Bone marrow (tissue), 2 donors: ENCODE measurements at regions not wholly inside any gene's neighbourhood (a gene's known extent, or its start where the extent isn't known, plus 50 kb on each side); places are given as distances from the start of the nearest gene placed in this dataset.
"Not testable (repeated sequence)": the region's sequence is repeated elsewhere in the genome, so short reads cannot be mapped to it uniquely, and the experiment has no call there.

Experiments used
- DNase-seq, 2 donors: peaks; one replicate each; lab custom pipeline; 2025; lab: John Stamatoyannopoulos, UW

DNA sequence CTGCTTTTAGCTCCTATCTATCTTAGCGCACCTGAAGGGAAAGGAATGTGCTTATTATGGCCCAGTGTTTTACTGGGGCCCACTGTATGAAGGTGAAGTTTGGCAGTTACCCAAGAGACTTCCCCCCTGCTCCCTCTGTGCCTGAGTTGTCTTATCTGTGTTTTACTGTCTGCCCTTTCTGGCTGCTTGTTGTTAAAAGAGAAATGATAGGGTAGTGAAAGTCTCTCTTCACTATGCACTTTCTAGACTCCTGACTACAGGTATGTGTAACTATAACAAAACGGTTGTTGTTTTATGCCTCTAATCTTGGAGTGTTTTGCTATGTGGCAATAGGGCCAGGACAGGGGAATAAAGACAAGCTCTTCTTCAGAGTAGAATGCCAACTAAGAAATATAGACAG, 326.9 kb downstream of the KIF20B start:
- DNase-seq: no peak

DNA sequence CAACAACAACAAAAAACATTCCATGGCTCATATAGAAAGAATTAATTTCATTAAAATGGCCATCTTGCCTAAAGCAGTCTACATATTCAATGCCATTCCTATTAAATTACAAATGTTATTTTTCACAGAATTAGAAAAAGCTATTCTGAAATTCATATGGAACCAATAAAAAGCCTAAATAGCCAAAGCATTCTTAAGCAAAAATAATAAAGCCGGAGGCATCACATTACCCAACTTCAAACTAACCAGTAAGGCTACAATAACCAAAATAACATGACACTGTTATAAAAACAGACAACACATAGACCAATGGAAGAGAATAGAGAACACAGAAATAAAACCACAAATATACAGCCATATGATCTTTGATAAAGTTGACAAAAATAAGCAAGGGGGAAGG, 330.4 kb downstream of the KIF20B start:
- DNase-seq: no peak

DNA sequence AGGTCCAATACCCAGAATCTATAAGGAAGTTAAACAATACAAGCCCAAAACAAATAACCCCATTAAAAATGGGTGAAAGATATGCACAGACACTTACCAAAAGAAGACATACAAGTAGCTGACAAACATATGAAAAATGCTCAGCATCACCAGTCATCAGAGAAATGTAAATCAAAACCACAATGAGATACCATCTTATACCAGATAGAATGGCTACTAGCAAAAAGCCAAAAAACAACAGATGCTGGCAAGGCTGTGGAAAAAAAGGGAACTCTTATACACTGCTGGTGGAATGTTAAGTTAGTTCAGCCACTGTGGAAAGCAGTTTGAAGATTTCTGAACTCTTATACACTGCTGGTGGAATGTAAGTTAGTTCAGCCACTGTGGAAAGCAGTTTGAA, 331.1 kb downstream of the KIF20B start:
- no peak for DNase-seq

- not testable (repeated sequence) for DNase-seq
Measured at GRCh38 chr10:90034862-90035261, 333.5 kb downstream of the KIF20B start.

DNA sequence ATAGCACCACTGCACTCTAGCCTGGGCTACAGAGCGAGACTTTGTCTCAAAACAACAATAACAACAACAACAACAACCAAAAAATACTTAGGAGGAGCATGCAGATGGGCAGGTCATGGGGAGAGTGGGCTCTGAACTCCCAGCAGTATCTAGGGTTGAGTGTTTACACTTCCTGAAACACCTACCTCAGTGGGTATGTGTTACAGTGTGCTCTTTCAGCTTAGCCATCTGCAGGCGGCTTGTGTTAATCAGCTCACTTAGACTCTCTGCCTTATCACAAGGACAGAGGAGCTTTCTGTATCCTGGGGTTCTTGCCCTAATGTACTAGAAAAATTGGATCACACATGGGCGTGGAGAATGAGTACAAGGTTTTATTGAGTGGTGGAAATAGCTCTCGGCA, 340.2 kb downstream of the KIF20B start:
- DNase-seq: no peak

GRCh38 chr10:90042075-90042474, 340.7 kb downstream of the KIF20B start:
- DNase-seq: no peak

- no peak for DNase-seq
Measured at GRCh38 chr10:90047243-90047729, 345.9 kb downstream of the KIF20B start.

GRCh38 chr10:90051053-90051452, 349.7 kb downstream of the KIF20B start:
- no peak for DNase-seq

DNA sequence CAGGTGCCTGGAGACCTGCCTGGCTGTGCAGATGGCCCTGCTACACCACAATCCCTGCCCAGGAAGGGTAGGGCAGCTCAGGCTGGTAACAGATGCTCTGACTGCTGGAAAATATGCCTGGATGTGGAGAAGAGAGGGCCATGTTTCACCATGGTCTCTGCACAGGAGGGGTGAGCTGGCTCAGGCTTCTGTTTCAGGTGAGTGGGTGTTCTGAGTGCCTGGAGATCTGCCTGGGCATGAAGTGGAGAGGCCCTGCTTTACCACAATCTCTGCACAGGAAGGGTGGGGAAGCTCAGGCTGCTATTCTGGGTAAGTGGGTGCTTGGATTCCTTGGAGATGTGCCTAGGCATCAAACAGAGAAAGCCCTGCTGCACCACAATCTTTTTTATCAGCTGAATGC, 350.1 kb downstream of the KIF20B start:
- no peak for DNase-seq

DNA sequence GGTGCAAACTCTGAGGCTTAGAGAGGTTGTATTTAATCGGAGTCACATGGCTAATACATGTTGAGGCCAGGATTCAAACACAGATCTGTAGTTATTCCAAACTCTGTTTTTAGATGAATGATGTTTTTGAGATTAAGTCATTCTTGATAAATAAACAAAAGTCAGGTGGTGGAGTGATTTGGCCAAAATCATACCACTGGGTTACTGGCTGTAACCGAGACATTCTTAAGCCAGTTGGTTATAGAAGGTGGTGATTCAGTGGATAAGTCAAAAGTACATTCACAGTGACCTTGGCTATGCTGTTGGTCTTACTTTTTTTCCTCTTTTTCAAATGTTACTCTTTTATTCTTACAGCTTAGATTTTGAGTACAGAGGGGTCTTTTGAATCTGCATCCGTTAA, 361.4 kb downstream of the KIF20B start:
- no peak for DNase-seq

DNA sequence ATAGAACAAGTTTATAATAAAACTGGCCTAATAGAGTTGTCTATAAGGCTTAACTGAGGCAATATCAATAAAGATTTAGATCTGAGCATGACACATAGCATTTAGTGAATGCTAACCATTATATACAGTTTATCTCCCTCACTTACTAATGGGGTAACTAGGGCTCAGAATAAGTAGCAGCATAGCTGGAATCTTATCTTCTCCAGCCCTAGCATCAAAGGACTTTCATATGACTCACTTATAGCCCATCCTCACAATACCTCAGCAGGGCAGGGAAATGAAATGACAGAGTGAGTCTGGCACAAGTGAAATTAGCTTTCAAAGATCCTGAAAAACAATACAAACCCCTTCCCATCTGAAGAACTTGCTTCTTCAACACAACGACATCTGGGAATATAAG, 362.9 kb downstream of the KIF20B start:
- no peak for DNase-seq

- DNase-seq: no peak
Measured at GRCh38 chr10:90066435-90066834, 365.0 kb downstream of the KIF20B start.

DNA sequence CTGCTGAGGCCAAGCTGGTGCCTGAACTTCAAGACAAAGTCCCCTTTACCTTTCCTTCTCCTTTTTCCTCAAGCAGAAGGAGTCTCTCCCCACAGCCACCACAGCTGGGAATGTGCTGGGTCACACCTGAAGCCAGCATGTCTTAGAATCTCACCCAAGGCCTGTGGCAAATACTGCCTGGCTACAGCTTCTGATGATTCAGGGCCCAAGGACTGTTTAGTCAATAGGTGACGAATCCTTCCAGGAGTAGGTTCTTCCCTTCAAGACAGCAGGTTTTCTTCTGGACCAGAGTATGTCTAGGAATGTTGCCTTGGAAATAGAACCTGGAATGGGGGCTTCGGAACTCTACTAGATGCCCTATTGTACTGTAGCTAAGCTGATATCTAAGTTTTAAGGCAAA, 374.6 kb downstream of the KIF20B start:
- DNase-seq: no peak

- no peak for DNase-seq
Measured at GRCh38 chr10:90079819-90080218, 378.4 kb downstream of the KIF20B start.

- DNase-seq: not testable (repeated sequence)
Measured at GRCh38 chr10:90086606-90087190, 385.3 kb downstream of the KIF20B start.

GRCh38 chr10:90087197-90088023, 386.0 kb downstream of the KIF20B start:
- peak in 1 of 2 donors; percentile 10 for DNase-seq

DNA sequence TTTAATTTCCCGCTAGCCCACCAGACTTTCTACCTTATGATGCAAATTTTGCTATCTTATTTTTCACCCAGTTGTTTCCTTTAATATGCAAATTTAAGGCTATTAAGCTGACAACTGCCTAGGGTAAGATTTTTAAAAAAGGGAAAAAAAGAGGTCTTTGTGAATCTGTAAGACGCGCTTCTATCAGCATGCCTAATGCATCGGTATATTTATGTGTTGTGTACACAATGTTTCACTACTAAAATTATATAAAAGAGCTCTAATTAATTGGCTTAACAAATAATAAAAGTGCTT, 386.6 kb downstream of the KIF20B start:
- DNase-seq: no peak

DNA sequence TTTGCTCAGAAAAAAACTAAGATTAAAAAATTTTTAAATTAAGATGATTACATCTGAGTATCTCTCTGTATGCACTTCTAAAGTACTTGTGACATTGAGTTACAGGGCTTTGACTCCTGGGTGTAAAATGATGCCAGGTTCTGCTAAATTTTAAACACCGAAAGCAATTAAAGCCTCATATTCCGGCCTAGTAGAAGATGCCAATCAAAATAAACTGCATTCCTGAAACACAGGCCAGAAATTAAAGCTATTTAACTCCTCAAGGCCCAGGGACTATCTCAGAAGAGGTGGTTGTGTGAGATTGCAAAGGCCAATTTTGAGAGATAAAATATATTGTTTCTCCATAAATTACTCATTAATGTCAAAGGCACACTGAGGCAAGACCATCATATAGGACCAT, 388.3 kb downstream of the KIF20B start:
- no peak for DNase-seq

DNA sequence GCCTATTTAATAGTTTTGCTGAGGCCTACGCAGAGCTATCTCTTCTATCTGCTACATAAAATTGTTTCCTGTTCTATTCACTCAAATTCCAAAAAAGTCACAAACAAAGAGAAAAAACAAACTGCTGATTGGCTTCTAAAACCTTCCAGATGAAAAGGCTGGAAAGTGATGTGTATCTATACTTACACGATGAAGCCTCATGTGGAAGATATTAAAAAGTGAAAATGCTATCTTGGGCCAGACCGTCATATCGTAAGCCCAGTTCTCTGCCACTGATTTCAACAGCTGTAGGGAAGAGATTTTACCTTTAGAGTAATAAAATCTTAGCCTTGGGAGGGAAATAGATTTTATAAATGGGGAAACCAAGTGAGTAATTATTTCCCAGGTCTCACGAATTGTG, 394.8 kb downstream of the KIF20B start:
- no peak for DNase-seq

DNA sequence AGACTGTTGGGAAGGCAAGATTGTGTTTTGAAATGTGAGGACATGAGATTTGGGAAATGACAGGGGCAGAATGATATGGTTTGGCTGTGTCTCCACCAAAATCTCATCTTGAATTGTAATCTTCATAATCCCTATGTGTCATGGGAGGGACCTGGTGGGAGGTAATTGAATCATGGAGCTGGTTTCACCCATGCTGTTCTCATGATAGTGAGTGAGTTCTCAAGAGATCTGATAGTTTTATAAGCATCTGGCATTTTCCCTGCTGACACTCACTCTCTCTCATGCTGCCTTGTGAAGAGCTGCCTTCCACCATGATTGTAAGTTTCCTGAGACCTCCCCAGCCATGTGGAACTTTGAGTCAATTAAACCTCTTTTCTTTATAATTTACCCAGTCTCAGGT, 406.2 kb downstream of the KIF20B start:
- not testable (repeated sequence) for DNase-seq

DNA sequence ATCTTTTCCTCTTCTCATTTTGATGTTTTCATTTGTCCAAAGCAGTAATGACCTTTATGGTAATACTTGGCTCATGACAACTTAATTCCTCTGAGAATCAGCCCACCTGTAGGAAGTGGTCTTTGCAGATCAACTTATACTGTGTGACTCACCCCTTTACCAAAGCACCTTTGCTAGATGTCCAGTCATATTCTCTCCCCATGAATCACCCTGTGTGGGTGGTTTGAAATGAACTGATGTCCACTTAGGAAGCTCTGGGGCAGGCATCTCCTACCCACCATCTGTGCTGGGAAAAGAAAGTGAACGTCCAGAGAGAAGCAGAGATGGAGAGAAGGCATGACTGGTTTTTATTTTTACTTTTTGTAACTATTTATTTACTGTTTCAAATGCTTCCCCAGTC, 410.3 kb downstream of the KIF20B start:
- DNase-seq: no peak

DNA sequence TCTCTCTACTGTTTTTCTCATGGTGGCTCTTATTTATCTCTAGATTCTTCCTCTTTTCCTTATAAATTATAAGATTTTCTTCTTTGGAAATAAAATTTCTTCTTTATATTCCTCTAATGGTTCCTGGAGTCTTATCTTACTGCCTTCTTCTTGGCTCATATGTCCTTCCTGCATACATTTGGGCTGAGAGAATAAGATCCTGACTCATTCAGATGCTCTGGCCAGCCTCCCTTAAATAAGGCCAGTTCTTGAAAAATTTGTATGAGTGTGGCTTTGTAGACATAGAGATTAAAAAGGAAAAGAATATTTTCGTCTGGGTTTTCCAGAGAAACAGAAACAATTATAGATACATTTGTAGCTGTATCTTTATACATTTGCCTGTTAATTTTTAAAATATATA, 411.3 kb downstream of the KIF20B start:
- no peak for DNase-seq

DNA sequence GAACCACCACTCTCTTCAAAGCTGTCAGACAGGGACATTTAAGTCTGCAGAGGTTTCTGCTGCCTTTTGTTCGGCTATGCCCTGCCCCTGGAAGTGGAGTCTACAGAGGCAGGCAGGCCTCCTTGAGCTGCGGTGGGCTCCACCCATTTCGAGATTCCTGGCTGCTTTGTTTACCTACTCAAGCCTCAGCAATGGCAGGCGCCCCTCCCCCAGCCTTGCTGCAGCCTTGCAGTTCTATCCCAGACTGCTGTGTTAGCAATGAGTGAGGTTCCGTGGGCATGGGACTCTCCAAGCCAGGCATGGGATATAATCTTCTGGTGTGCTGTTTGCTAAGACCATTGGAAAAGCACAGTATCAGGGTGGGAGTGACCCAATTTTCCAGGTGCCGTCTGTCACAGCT, 417.2 kb downstream of the KIF20B start:
- DNase-seq: not testable (repeated sequence)
